ENCODE measurements at regions not wholly inside any gene's neighbourhood (a gene's known extent, or its start where the extent isn't known, plus 50 kb on each side); places are given as distances from the start of the nearest gene placed in this dataset.

DNA sequence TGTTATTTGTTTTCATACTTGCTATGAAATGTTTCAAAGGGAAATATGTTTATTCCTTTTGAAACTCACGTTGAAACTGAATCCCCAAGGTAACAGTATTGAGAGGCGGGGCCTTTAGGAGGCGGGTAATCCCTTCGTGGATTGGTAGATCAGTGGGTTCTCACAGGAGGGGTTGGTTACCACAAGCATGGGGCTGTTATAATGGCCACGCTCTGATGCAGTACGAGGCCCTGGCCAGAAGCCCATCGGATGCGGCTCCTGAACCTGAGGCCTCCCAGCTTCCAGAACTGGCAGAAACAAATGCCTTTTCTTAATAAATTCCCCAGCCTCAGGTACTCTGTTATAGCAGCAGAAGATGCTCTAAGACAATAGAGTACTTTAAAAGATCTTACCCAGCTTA is 135.7 kb downstream of the ASB1 start:
- ATAC-seq = no peak
- TF ChIP-seq, protein P1, sequence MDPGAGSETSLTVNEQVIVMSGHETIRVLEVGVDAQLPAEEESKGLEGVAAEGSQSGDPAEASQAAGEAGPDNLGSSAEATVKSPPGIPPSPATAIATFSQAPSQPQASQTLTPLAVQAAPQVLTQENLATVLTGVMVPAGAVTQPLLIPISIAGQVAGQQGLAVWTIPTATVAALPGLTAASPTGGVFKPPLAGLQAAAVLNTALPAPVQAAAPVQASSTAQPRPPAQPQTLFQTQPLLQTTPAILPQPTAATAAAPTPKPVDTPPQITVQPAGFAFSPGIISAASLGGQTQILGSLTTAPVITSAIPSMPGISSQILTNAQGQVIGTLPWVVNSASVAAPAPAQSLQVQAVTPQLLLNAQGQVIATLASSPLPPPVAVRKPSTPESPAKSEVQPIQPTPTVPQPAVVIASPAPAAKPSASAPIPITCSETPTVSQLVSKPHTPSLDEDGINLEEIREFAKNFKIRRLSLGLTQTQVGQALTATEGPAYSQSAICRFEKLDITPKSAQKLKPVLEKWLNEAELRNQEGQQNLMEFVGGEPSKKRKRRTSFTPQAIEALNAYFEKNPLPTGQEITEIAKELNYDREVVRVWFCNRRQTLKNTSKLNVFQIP (CRISPR knock-in tag; IDR thresholded peaks at IDR 0.05; ENCODE audit: borderline replicate concordance, low read depth) = no peak
- TF ChIP-seq ARNTL (CRISPR knock-in tag; IDR thresholded peaks at IDR 0.05; ENCODE audit: borderline replicate concordance, low read depth) (no peak), TCF4 (CRISPR knock-in tag; IDR thresholded peaks at IDR 0.05; ENCODE audit: borderline replicate concordance) (no peak)
- TF ChIP-seq, protein P2, sequence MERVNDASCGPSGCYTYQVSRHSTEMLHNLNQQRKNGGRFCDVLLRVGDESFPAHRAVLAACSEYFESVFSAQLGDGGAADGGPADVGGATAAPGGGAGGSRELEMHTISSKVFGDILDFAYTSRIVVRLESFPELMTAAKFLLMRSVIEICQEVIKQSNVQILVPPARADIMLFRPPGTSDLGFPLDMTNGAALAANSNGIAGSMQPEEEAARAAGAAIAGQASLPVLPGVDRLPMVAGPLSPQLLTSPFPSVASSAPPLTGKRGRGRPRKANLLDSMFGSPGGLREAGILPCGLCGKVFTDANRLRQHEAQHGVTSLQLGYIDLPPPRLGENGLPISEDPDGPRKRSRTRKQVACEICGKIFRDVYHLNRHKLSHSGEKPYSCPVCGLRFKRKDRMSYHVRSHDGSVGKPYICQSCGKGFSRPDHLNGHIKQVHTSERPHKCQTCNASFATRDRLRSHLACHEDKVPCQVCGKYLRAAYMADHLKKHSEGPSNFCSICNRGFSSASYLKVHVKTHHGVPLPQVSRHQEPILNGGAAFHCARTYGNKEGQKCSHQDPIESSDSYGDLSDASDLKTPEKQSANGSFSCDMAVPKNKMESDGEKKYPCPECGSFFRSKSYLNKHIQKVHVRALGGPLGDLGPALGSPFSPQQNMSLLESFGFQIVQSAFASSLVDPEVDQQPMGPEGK (CRISPR knock-in tag; IDR thresholded peaks at IDR 0.05; ENCODE audit: borderline replicate concordance) = no peak

DNA sequence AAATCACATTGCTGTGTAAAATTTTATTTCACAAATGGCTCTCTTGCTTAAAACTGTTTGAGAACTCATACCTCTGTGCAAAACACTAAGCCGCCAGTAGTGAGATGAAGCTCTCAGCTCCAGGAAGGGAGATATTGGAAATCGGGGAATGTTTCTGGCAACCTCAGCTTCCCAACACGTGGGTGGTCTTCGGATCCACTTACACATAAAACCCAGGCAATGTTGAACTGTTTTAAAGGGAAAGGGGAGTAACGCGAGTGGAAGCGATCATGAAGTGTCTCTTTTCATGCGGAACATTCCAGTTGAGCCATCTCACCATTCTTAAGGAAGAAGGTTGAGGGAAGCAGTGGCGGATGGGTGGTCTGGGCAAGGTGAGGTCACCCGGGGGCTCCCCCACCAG is 136.8 kb downstream of the ASB1 start:
- no peak for ATAC-seq

GRCh38 chr2:238564286-238564920 is 137.7 kb downstream of the ASB1 start:
- no peak for ATAC-seq
- TF ChIP-seq ARNTL (CRISPR knock-in tag; IDR thresholded peaks at IDR 0.05; ENCODE audit: borderline replicate concordance, low read depth) (no peak), SNAI2 (CRISPR knock-in tag; IDR thresholded peaks at IDR 0.05) (no peak), ZNF70 (CRISPR knock-in tag; IDR thresholded peaks at IDR 0.05) (no peak), OSR1 (CRISPR knock-in tag; IDR thresholded peaks at IDR 0.05) (no peak), CSDC2 (CRISPR knock-in tag; IDR thresholded peaks at IDR 0.05) (no peak), ZFP30 (CRISPR knock-in tag; IDR thresholded peaks at IDR 0.05) (no peak), PPARA (CRISPR knock-in tag; IDR thresholded peaks at IDR 0.05; ENCODE audit: borderline replicate concordance) (no peak), ESRRG (CRISPR knock-in tag; IDR thresholded peaks at IDR 0.05) (no peak), ZNF8 (CRISPR knock-in tag; IDR thresholded peaks at IDR 0.05) (no peak), ZC3H10 (CRISPR knock-in tag; IDR thresholded peaks at IDR 0.05) (no peak), ZNF565 (CRISPR knock-in tag; conservative IDR thresholded peaks at IDR 0.05; ENCODE audit: low read depth) (no peak), GLIS3 (CRISPR knock-in tag; IDR thresholded peaks at IDR 0.05) (no peak), TCF4 (CRISPR knock-in tag; IDR thresholded peaks at IDR 0.05; ENCODE audit: borderline replicate concordance) (no peak), ISL1 (CRISPR knock-in tag; IDR thresholded peaks at IDR 0.05) (no peak), TOX (CRISPR knock-in tag; IDR thresholded peaks at IDR 0.05; ENCODE audit: borderline replicate concordance) (no peak), BACH2 (CRISPR knock-in tag; IDR thresholded peaks at IDR 0.05; ENCODE audit: borderline replicate concordance) (no peak)
- TF ChIP-seq, protein P3, sequence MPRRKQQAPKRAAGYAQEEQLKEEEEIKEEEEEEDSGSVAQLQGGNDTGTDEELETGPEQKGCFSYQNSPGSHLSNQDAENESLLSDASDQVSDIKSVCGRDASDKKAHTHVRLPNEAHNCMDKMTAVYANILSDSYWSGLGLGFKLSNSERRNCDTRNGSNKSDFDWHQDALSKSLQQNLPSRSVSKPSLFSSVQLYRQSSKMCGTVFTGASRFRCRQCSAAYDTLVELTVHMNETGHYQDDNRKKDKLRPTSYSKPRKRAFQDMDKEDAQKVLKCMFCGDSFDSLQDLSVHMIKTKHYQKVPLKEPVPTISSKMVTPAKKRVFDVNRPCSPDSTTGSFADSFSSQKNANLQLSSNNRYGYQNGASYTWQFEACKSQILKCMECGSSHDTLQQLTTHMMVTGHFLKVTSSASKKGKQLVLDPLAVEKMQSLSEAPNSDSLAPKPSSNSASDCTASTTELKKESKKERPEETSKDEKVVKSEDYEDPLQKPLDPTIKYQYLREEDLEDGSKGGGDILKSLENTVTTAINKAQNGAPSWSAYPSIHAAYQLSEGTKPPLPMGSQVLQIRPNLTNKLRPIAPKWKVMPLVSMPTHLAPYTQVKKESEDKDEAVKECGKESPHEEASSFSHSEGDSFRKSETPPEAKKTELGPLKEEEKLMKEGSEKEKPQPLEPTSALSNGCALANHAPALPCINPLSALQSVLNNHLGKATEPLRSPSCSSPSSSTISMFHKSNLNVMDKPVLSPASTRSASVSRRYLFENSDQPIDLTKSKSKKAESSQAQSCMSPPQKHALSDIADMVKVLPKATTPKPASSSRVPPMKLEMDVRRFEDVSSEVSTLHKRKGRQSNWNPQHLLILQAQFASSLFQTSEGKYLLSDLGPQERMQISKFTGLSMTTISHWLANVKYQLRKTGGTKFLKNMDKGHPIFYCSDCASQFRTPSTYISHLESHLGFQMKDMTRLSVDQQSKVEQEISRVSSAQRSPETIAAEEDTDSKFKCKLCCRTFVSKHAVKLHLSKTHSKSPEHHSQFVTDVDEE (CRISPR knock-in tag; IDR thresholded peaks at IDR 0.05) = no peak
- TF ChIP-seq, protein P2 (CRISPR knock-in tag; IDR thresholded peaks at IDR 0.05; ENCODE audit: borderline replicate concordance) = no peak
- TF ChIP-seq, protein P4, sequence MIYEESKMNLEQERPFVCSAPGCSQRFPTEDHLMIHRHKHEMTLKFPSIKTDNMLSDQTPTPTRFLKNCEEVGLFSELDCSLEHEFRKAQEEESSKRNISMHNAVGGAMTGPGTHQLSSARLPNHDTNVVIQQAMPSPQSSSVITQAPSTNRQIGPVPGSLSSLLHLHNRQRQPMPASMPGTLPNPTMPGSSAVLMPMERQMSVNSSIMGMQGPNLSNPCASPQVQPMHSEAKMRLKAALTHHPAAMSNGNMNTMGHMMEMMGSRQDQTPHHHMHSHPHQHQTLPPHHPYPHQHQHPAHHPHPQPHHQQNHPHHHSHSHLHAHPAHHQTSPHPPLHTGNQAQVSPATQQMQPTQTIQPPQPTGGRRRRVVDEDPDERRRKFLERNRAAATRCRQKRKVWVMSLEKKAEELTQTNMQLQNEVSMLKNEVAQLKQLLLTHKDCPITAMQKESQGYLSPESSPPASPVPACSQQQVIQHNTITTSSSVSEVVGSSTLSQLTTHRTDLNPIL (CRISPR knock-in tag; IDR thresholded peaks at IDR 0.05; ENCODE audit: low read depth) = no peak

More for the DNA sequence above, 136.8 kb downstream of the ASB1 start:
- TF ChIP-seq TOX (CRISPR knock-in tag; IDR thresholded peaks at IDR 0.05; ENCODE audit: borderline replicate concordance) = no peak
